IMR-90 (cell line): ENCODE measurements at regions not wholly inside any gene's neighbourhood (a gene's known extent, or its start where the extent isn't known, plus 50 kb on each side); places are given as distances from the start of the nearest gene placed in this dataset.

Source experiments
- ATAC-seq: fragments of 200-7000 bp; cut with Tn5 transposase; 2 replicates; pipeline ENCODE4 v1.9.1; 2020; ENCODE audit warnings: low read depth, mild to moderate bottlenecking, moderate library complexity
- BruUV-seq: library from RNA; stranded (reverse); fragments of 400-500 nt; replicated peaks from 2 replicates; lab custom pipeline; 2021; lab: Mats Ljungman, UMichigan
- CTCF ChIA-PET: fragments of 300-600 bp; formaldehyde crosslinking; extraction: SDS; loops from one replicate; lab custom pipeline; 2021; ENCODE audit warnings: antibody characterized with exemption; lab: Yijun Ruan, JAX
- POLR2A ChIA-PET: fragments of 300-600 bp; sonication (Branson Sonifier 250); formaldehyde crosslinking; loops from one replicate; lab custom pipeline; 2022; ENCODE audit warnings: antibody characterized with exemption; ENCODE audit not compliant: unreplicated experiment; lab: Charles Lee
- DNase-seq: peaks from one replicate; pipeline ENCODE4 v3.0.0; 2013
- H2AFZ ChIP-seq: replicated peaks from 2 replicates; pipeline ENCODE3; 2013; ENCODE audit warnings: low read length, mild to moderate bottlenecking; ENCODE audit not compliant: poor library complexity
- H2AK5ac ChIP-seq: 2 replicates; pipeline ENCODE4 v1.6.1; 2013; ENCODE audit warnings: low read depth, low read length, inconsistent platforms
- H2AK9ac ChIP-seq: replicated peaks from 2 replicates; pipeline ENCODE3; 2013; ENCODE audit warnings: mild to moderate bottlenecking, low read depth, low read length, moderate library complexity; ENCODE audit not compliant: poor library complexity
- H2BK120ac ChIP-seq: 2 replicates; pipeline ENCODE4 v1.6.1; 2013; ENCODE audit warnings: low read depth, low read length, inconsistent platforms
- H2BK15ac ChIP-seq: 3 replicates; pipeline ENCODE4 v1.6.1; 2013; ENCODE audit warnings: low read depth, low read length, inconsistent platforms
- H2BK20ac ChIP-seq: 2 replicates; pipeline ENCODE4 v1.6.1; 2013; ENCODE audit warnings: low read depth, mild to moderate bottlenecking, inconsistent platforms, low read length, moderate library complexity
- H2BK5ac ChIP-seq: 2 replicates; pipeline ENCODE4 v1.6.1; 2013; ENCODE audit warnings: mild to moderate bottlenecking, low read depth, low read length, inconsistent platforms; ENCODE audit not compliant: poor library complexity, severe bottlenecking
- H3K14ac ChIP-seq: replicated peaks from 2 replicates; pipeline ENCODE4 v1.6.1; 2013; ENCODE audit warnings: low read depth, low read length, inconsistent platforms
- H3K18ac ChIP-seq: 2 replicates; pipeline ENCODE4 v1.6.1; 2013; ENCODE audit warnings: low read depth, low read length, control low read depth
- H3K23ac ChIP-seq: 2 replicates; pipeline ENCODE4 v1.6.1; 2013; ENCODE audit warnings: low read depth, low read length, inconsistent platforms
- H3K27ac ChIP-seq: 2 replicates; pipeline ENCODE4 v1.5.1; 2013; ENCODE audit warnings: mild to moderate bottlenecking, control low read depth, low read length; ENCODE audit not compliant: insufficient read depth
- H3K27me3 ChIP-seq: 2 replicates; pipeline ENCODE4 v1.6.1; 2013; ENCODE audit warnings: low read length; ENCODE audit not compliant: control insufficient read depth, insufficient read depth
- H3K36me3 ChIP-seq: 2 replicates; pipeline ENCODE4 v1.6.1; 2013; ENCODE audit warnings: low read length, mixed read lengths; ENCODE audit not compliant: control insufficient read depth, insufficient read depth
- H3K4ac ChIP-seq: 2 replicates; pipeline ENCODE4 v1.6.1; 2013; ENCODE audit warnings: low read depth, low read length, inconsistent platforms
- H3K4me1 ChIP-seq: 2 replicates; pipeline ENCODE4 v1.6.1; 2013; ENCODE audit warnings: low read length, mixed read lengths; ENCODE audit not compliant: control insufficient read depth, insufficient read depth
- H3K4me2 ChIP-seq: 2 replicates; pipeline ENCODE4 v1.6.1; 2013; ENCODE audit warnings: low read depth, mild to moderate bottlenecking, control low read depth, low read length, moderate library complexity
- H3K4me3 ChIP-seq: 2 replicates; pipeline ENCODE4 v1.5.1; 2013; ENCODE audit warnings: low read depth, mild to moderate bottlenecking, control low read depth, low read length, moderate library complexity; ENCODE audit not compliant: insufficient read depth
- H3K56ac ChIP-seq: 2 replicates; pipeline ENCODE4 v1.6.1; 2013; ENCODE audit warnings: low read length, inconsistent platforms; ENCODE audit not compliant: insufficient read depth; ENCODE audit errors: extremely low read depth
- H3K79me1 ChIP-seq, 2 experiments: 2 replicates each; pipeline ENCODE4 v1.6.1; 2013; ENCODE audit warnings: low read length in 2 of 2, inconsistent platforms in 1 of 2, low read depth in 1 of 2
- H3K9ac ChIP-seq: 2 replicates; pipeline ENCODE4 v1.6.1; 2013; ENCODE audit warnings: low read depth, low read length, control low read depth
- H3K9me1 ChIP-seq: 2 replicates; pipeline ENCODE4 v1.6.1; 2013; ENCODE audit warnings: low read length, inconsistent platforms; ENCODE audit not compliant: insufficient read depth
- H3K9me3 ChIP-seq: 2 replicates; pipeline ENCODE4 v1.6.1; 2013; ENCODE audit warnings: low read length; ENCODE audit not compliant: control insufficient read depth, insufficient read depth
- H4K20me1 ChIP-seq: 2 replicates; pipeline ENCODE4 v1.6.1; 2013; ENCODE audit warnings: low read length, inconsistent platforms; ENCODE audit not compliant: insufficient read depth
- H4K5ac ChIP-seq: 2 replicates; pipeline ENCODE4 v1.6.1; 2013; ENCODE audit warnings: mild to moderate bottlenecking, low read depth, low read length, control low read depth
- H4K8ac ChIP-seq, 2 experiments: 2 replicates each; pipeline ENCODE4 v1.6.1; 2013; ENCODE audit warnings: low read depth in 2 of 2, low read length in 2 of 2, control low read depth in 1 of 2, inconsistent platforms in 1 of 2
- H4K91ac ChIP-seq: 2 replicates; pipeline ENCODE4 v1.6.1; 2013; ENCODE audit warnings: low read depth, low read length, inconsistent platforms; ENCODE audit not compliant: insufficient read depth
- CTCF ChIP-seq: conservative IDR thresholded peaks from 2 replicates; pipeline ENCODE4 v1.5.1; 2012; ENCODE audit warnings: mild to moderate bottlenecking, low read depth, low read length, improper control_type of control experiment
- ELK1 ChIP-seq: fragments of 150-350 bp; IDR thresholded peaks from 2 replicates; pipeline ENCODE4 v1.6.1; 2016; ENCODE audit warnings: low read depth, mild to moderate bottlenecking, low read length, moderate library complexity, borderline replicate concordance
- FOS ChIP-seq: fragments of 150-350 bp; IDR thresholded peaks from 2 replicates; pipeline ENCODE4 v1.6.1; 2016; ENCODE audit warnings: low read depth, low read length
- MAFK ChIP-seq: IDR thresholded peaks from 2 replicates; pipeline ENCODE4 v1.6.1; 2012; ENCODE audit warnings: low read depth, low read length, improper control_type of control experiment
- RAD21 ChIP-seq: IDR thresholded peaks from 2 replicates; pipeline ENCODE4 v1.6.1; 2012; ENCODE audit warnings: low read length, improper control_type of control experiment
- WGBS, 2 experiments: methylation state at CpG; one replicate each; pipeline versions ENCODE4 v1.1.5 to v1.1.7; 2013; ENCODE audit warnings: missing lambda C conversion rate in 2 of 2; ENCODE audit not compliant: insufficient read length in 1 of 2; ENCODE audit errors: extremely low coverage in 2 of 2; 5-methylcytosine and 5-hydroxymethylcytosine counted together
- dilution Hi-C: fragments of 300-500 bp; cut with HindIII; formaldehyde crosslinking; loops from one replicate; pipeline ENCODE4 v1.14.3; 2018; ENCODE audit warnings: low sequenced_read_pairs; ENCODE audit not compliant: unreplicated experiment
- in situ Hi-C: fragments of 300-500 bp; cut with MboI; formaldehyde crosslinking; loops from 3 replicates; pipeline ENCODE4 v1.14.3; 2019; ENCODE audit warnings: low sequenced_read_pairs, inconsistent platforms, mixed read lengths
- intact Hi-C: fragments of 100-400 bp; cut with micrococcal nuclease; formaldehyde crosslinking; loops from 2 replicates; pipeline ENCODE4 v1.10.0; 2022

GRCh38 chr12:98403385-98403784 lies 112.0 kb upstream of the TMPO start:
- Histone ChIP-seq H3K9ac (no peak overlapping the region), H4K8ac (no peak overlapping the region), H4K5ac (no peak overlapping the region), H3K4me1 (peaks cover 4% of the 10 kb centered on the region; the same call in 1 of the 2 replicates), H4K91ac (no peak overlapping the region), H4K20me1 (no peaks in the 10 kb centered on the region), H3K14ac (no peak overlapping the region), H2AFZ (no peak overlapping the region), H3K79me1 (no peaks in the 10 kb centered on the region), H3K4me3 (no peak overlapping the region), H3K9me1 (0 out of 2 replicates have a peak, but pooled peaks cover 2% of the 10 kb centered on the region), H3K56ac (no peak overlapping the region), H2AK9ac (no peak overlapping the region), H2BK120ac (no peak overlapping the region), H2BK5ac (no peak overlapping the region), H3K4ac (no peak overlapping the region), H3K27me3 (no peaks in the 10 kb centered on the region), H2BK20ac (no peak overlapping the region), H3K4me2 (no peak overlapping the region), H2BK15ac (no peak overlapping the region), H2AK5ac (no peak overlapping the region), H3K36me3 (no peaks in the 10 kb centered on the region), H3K18ac (no peak overlapping the region), H3K23ac (no peak overlapping the region), H3K9me3 (no peaks in the 10 kb centered on the region), H3K27ac (no peak overlapping the region)
- intact Hi-C loops = no loop called here
- in situ Hi-C loops = no loop called here
- dilution Hi-C loops = no loop called here
- ChIA-PET POLR2A (no interaction called here), CTCF (no interaction called here)
- no TSS peak for BruUV-seq
- DNase-seq (no peak), ATAC-seq (no peak)
- no peak for TF ChIP-seq ELK1
- TF ChIP-seq RAD21 = no peak
- TF ChIP-seq FOS = no peak
- no peak for TF ChIP-seq CTCF
- no peak for TF ChIP-seq MAFK
- WGBS, 2 experiments = no CpG with 5 or more reads among the region's 1 CpG
